ENCODE measurements at regions not wholly inside any gene's neighbourhood (a gene's known extent, or its start where the extent isn't known, plus 50 kb on each side); places are given as distances from the start of the nearest gene placed in this dataset.
A peak's percentile ranks its signal among the peaks of the same experiment; 100 is the strongest.

DNA sequence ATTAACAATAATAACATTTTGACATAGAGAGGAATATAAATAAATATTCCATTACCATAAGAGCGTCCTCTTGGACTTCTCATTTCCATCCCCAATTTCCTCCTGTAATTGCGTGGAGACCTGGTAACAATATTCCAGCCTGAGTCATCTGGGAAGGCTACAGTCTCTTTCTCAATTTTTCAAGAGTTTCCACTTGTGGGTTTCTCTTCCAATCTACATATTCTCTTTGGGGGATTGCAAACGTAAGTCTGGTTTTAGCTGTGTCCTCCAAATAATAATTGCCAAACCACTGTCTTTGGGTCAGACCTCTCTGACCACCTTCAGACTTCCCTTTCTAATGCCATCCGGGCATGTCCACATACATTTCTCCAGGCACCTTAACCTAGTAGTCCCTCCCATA, 124.5 kb upstream of the USP24 start:
- no peak for TF ChIP-seq CTCF (IDR thresholded peaks at IDR 0.05; ENCODE audit: insufficient read depth, low read length, poor library complexity, severe bottlenecking)
- Histone ChIP-seq H3K36me3 (ENCODE audit: control insufficient read depth, insufficient read depth, low read length) (no peaks in the 10 kb centered on the region), H3K4me3 (replicated peaks; ENCODE audit: low read depth, low read length) (no peak overlapping the region), H3K27me3 (replicated peaks; ENCODE audit: control insufficient read depth, insufficient read depth, low read length) (no peaks in the 10 kb centered on the region; the same call in 1 of the 2 replicates)
- no peak for DNase-seq (ENCODE audit: extremely low read depth, insufficient read length)

DNA sequence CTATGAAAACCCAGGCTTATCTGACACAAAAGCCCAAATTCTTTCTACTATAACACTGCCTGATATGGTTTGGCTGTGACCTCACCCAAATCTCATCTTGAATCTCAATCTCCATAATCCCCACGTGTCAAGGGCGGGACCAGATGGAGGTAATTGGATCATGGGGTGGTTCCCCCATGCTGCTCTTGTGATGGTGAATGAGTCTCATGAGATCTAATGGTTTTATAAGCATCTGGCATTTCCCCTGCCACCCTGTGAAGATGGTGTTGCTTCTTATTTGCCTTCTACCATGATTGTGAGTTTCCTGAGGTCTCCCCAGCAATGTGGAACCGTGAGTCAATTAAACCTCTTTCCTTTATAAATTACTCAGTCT, 123.3 kb upstream of the USP24 start:
- Histone ChIP-seq H3K27me3 (replicated peaks; ENCODE audit: control insufficient read depth, insufficient read depth, low read length) (no peaks in the 10 kb centered on the region; the same call in 1 of the 2 replicates), H3K36me3 (ENCODE audit: control insufficient read depth, insufficient read depth, low read length) (no peaks in the 10 kb centered on the region), H3K4me3 (replicated peaks; ENCODE audit: low read depth, low read length) (no peak overlapping the region)
- no peak for DNase-seq (ENCODE audit: extremely low read depth, insufficient read length)
- TF ChIP-seq CTCF (IDR thresholded peaks at IDR 0.05; ENCODE audit: insufficient read depth, low read length, poor library complexity, severe bottlenecking) = no peak

- Histone ChIP-seq H3K27me3 (replicated peaks; ENCODE audit: control insufficient read depth, insufficient read depth, low read length) (no peaks in the 10 kb centered on the region; the same call in 1 of the 2 replicates), H3K36me3 (ENCODE audit: control insufficient read depth, insufficient read depth, low read length) (no peaks in the 10 kb centered on the region), H3K4me3 (replicated peaks; ENCODE audit: low read depth, low read length) (no peak overlapping the region)
- peak; percentile 24 for DNase-seq (ENCODE audit: extremely low read depth, insufficient read length)
- TF ChIP-seq CTCF (IDR thresholded peaks at IDR 0.05; ENCODE audit: insufficient read depth, low read length, poor library complexity, severe bottlenecking) = peak; percentile 66
Measured at GRCh38 chr1:55337801-55338447, 122.8 kb upstream of the USP24 start.

DNA sequence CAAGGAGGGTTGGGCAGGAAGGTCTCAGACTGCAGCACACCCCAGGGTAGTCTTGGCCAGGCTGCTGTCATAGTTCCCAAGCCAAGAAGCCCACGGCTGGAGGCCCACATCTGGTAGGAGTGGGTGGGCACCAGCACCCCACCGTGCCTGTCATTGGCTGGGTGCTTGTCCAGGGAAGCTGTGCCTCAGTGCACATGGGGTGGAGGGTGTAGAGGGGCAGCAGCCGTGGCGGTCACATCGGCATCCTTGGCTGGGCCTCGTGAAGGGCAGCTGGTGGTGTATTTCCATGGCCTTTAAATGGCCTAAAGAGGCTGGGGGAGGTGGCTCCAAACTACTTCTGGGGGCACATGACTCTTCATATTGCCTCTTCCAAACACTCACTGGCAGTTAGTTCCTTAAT, 119.6 kb upstream of the USP24 start:
- no peak for TF ChIP-seq CTCF (IDR thresholded peaks at IDR 0.05; ENCODE audit: insufficient read depth, low read length, poor library complexity, severe bottlenecking)
- H3K27me3 ChIP-seq (replicated peaks; ENCODE audit: control insufficient read depth, insufficient read depth, low read length) = no peaks in the 10 kb centered on the region; the same call in 1 of the 2 replicates
- H3K4me3 ChIP-seq (replicated peaks; ENCODE audit: low read depth, low read length) = no peak overlapping the region
- no peak for DNase-seq (ENCODE audit: extremely low read depth, insufficient read length)
- H3K36me3 ChIP-seq (ENCODE audit: control insufficient read depth, insufficient read depth, low read length) = no peaks in the 10 kb centered on the region

- no peak for TF ChIP-seq CTCF (IDR thresholded peaks at IDR 0.05; ENCODE audit: insufficient read depth, low read length, poor library complexity, severe bottlenecking)
- DNase-seq (ENCODE audit: extremely low read depth, insufficient read length) = no peak
- Histone ChIP-seq H3K4me3 (replicated peaks; ENCODE audit: low read depth, low read length) (no peak overlapping the region), H3K27me3 (replicated peaks; ENCODE audit: control insufficient read depth, insufficient read depth, low read length) (no peaks in the 10 kb centered on the region; the same call in 1 of the 2 replicates), H3K36me3 (ENCODE audit: control insufficient read depth, insufficient read depth, low read length) (no peaks in the 10 kb centered on the region)
Measured at GRCh38 chr1:55334160-55334559, 119.0 kb upstream of the USP24 start.

GRCh38 chr1:55333461-55333860, 118.3 kb upstream of the USP24 start:
- H3K4me3 ChIP-seq (replicated peaks; ENCODE audit: low read depth, low read length) = no peak overlapping the region
- no peak for DNase-seq (ENCODE audit: extremely low read depth, insufficient read length)
- no peaks in the 10 kb centered on the region for H3K36me3 ChIP-seq (ENCODE audit: control insufficient read depth, insufficient read depth, low read length)
- no peak for TF ChIP-seq CTCF (IDR thresholded peaks at IDR 0.05; ENCODE audit: insufficient read depth, low read length, poor library complexity, severe bottlenecking)
- H3K27me3 ChIP-seq (replicated peaks; ENCODE audit: control insufficient read depth, insufficient read depth, low read length) = no peaks in the 10 kb centered on the region; the same call in 1 of the 2 replicates

Data from GM06990 (cell line).